CD14-positive monocyte (primary cell): ENCODE measurements at regions not wholly inside any gene's neighbourhood (a gene's known extent, or its start where the extent isn't known, plus 50 kb on each side); places are given as distances from the start of the nearest gene placed in this dataset.
A peak's percentile ranks its signal among the peaks of the same experiment; 100 is the strongest.

Experiments
- DNase-seq, 3 donors: peaks; one replicate each; pipeline ENCODE4 v3.0.0-alpha.2; 2011 to 2022
- H2AFZ ChIP-seq: 2 replicates; pipeline ENCODE4 v1.6.0; 2012; ENCODE audit warnings: mild to moderate bottlenecking, low read depth, low read length, inconsistent platforms; ENCODE audit not compliant: insufficient read depth, poor library complexity, severe bottlenecking
- H3K27ac ChIP-seq, 2 donors: 1 replicate in 1 of 2; 2 replicates in 1 of 2; pipeline ENCODE4 v1.5.1; 2012 to 2013; ENCODE audit warnings: low read length in 2 of 2, control low read depth in 1 of 2, inconsistent platforms in 1 of 2, low read depth in 1 of 2, mild to moderate bottlenecking in 1 of 2
- H3K27me3 ChIP-seq, 2 donors: one replicate each; pipeline versions ENCODE4 v1.6.0 to v1.6.1; 2011 to 2013; ENCODE audit warnings: low read length in 2 of 2; ENCODE audit not compliant: control insufficient read depth in 2 of 2, insufficient read depth in 2 of 2
- H3K36me3 ChIP-seq, 2 donors: replicated peaks in 1 of 2; 1 replicate in 1 of 2; 2 replicates in 1 of 2; pipeline versions ENCODE4 v1.5.1 to v1.6.1; 2012 to 2013; ENCODE audit warnings: low read length in 2 of 2, control low read depth in 1 of 2, inconsistent platforms in 1 of 2, mild to moderate bottlenecking in 1 of 2; ENCODE audit not compliant: insufficient read depth in 2 of 2, control insufficient read depth in 1 of 2
- H3K4me1 ChIP-seq, 2 donors: 1 replicate in 1 of 2; 2 replicates in 1 of 2; pipeline versions ENCODE4 v1.5.1 to v1.6.1; 2012 to 2013; ENCODE audit warnings: low read length in 2 of 2, control low read depth in 1 of 2, inconsistent platforms in 1 of 2, mild to moderate bottlenecking in 1 of 2, moderate library complexity in 1 of 2; ENCODE audit not compliant: insufficient read depth in 2 of 2, control insufficient read depth in 1 of 2
- H3K4me2 ChIP-seq: replicated peaks from 2 replicates; pipeline ENCODE3; 2012; ENCODE audit warnings: low read length, moderate library complexity, mild to moderate bottlenecking; ENCODE audit not compliant: poor library complexity, severe bottlenecking; ENCODE audit errors: extremely low read depth
- H3K4me3 ChIP-seq, 3 experiments: fragments of 200-600 bp in 1 of 3; sonication (generic) in 1 of 3; replicated peaks in 1 of 3; 1 replicate in 2 of 3; 2 replicates in 1 of 3; pipeline ENCODE4 v1.5.1; 2011 to 2013; ENCODE audit warnings: low read length in 3 of 3, mild to moderate bottlenecking in 3 of 3, control low read depth in 2 of 3, low read depth in 2 of 3, inconsistent platforms in 1 of 3, moderate library complexity in 1 of 3
- H3K79me2 ChIP-seq: 2 replicates; pipeline ENCODE4 v1.6.0; 2012; ENCODE audit warnings: mild to moderate bottlenecking, control low read depth, inconsistent platforms, low read length, moderate library complexity; ENCODE audit not compliant: insufficient read depth
- H3K9ac ChIP-seq: 2 replicates; pipeline ENCODE4 v1.6.0; 2017; ENCODE audit warnings: low read length, mild to moderate bottlenecking; ENCODE audit not compliant: insufficient read depth, poor library complexity, severe bottlenecking
- H3K9me3 ChIP-seq, 2 donors: replicated peaks in 1 of 2; 1 replicate in 1 of 2; 2 replicates in 1 of 2; pipeline versions ENCODE4 v1.5.1 to v1.6.1; 2012 to 2013; ENCODE audit warnings: low read length in 2 of 2, control low read depth in 1 of 2; ENCODE audit not compliant: control insufficient read depth in 1 of 2, insufficient read depth in 1 of 2
- H4K20me1 ChIP-seq: 2 replicates; pipeline ENCODE4 v1.6.0; 2012; ENCODE audit warnings: mild to moderate bottlenecking, low read length, control low read depth, moderate library complexity; ENCODE audit not compliant: insufficient read depth
- H3K27ac Mint-ChIP-seq, 7 donors: one replicate each; pipeline ENCODE4 v1.8.0; 2020; ENCODE audit warnings: mild to moderate bottlenecking in 7 of 7, mixed read lengths in 7 of 7, moderate library complexity in 6 of 7, inconsistent platforms in 2 of 7
- H3K27me3 Mint-ChIP-seq, 3 donors: one replicate each; pipeline ENCODE4 v1.8.0; 2021 to 2022; ENCODE audit warnings: low read depth in 3 of 3, mild to moderate bottlenecking in 3 of 3, mixed read lengths in 3 of 3, moderate library complexity in 3 of 3, inconsistent platforms in 1 of 3
- H3K36me3 Mint-ChIP-seq, 2 donors: one replicate each; pipeline ENCODE4 v1.8.0; 2020; ENCODE audit warnings: mixed read lengths in 2 of 2, inconsistent platforms in 1 of 2, mild to moderate bottlenecking in 1 of 2
- H3K4me1 Mint-ChIP-seq: one replicate; pipeline ENCODE4 v1.8.0; 2020; ENCODE audit warnings: mild to moderate bottlenecking, mixed read lengths
- H3K4me3 Mint-ChIP-seq, 2 donors: one replicate each; pipeline ENCODE4 v1.8.0; 2020; ENCODE audit warnings: mild to moderate bottlenecking in 2 of 2, mixed read lengths in 2 of 2, moderate library complexity in 1 of 2
- H3K9me3 Mint-ChIP-seq, 7 donors: one replicate each; pipeline ENCODE4 v1.8.0; 2020 to 2022; ENCODE audit warnings: mixed read lengths in 7 of 7, mild to moderate bottlenecking in 6 of 7, moderate library complexity in 6 of 7, inconsistent platforms in 2 of 7
- WGBS: methylation state at CpG from one replicate; pipeline ENCODE4 v1.1.5; 2013; ENCODE audit warnings: missing lambda C conversion rate; ENCODE audit not compliant: insufficient coverage; 5-methylcytosine and 5-hydroxymethylcytosine counted together
- intact Hi-C, 2 donors: fragments of 100-400 bp; cut with micrococcal nuclease; formaldehyde crosslinking; loops; one replicate each; pipeline versions ENCODE4 v1.15.0 to v1.15.1; 2023
- TF ChIP-seq, protein P1 (sequence below): fragments of 200-600 bp; IDR thresholded peaks from one replicate; pipeline ENCODE4 v1.8.0; 2022; ENCODE audit warnings: antibody characterized with exemption, mild to moderate bottlenecking

DNA sequence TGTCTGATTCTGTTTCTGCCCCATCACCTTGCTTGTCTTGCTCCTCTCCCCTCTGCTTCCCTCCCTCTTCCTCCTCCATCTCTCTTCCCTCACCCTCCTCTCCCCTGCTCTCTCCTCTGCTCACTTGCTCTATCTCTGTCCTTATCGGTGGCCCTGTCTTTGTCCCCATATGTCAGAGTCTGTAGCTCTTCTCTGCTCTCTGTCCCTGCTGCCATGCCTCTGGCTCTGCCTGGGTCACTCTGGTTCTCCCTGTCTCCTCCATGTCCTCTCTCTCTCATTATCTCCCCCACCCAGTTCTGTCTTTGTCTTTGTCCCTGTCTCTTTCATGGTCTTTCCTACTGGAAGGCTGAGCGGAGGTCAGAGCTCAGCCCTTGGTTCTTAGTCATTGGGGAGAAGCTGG, 169.1 kb upstream of the NLRP1 start:
- Histone ChIP-seq H3K36me3 (no peaks in the 10 kb centered on the region), H3K4me1 (no peaks in the 10 kb centered on the region), H3K9ac (no peak overlapping the region), H3K9me3 (no peaks in the 10 kb centered on the region), H4K20me1 (no peaks in the 10 kb centered on the region), H3K4me2 (no peak overlapping the region), H3K79me2 (no peaks in the 10 kb centered on the region), H3K27ac (no peak overlapping the region), H2AFZ (no peak overlapping the region), H3K4me3 (no peak overlapping the region), H3K27me3 (no peaks in the 10 kb centered on the region)
- TF ChIP-seq, protein P1, sequence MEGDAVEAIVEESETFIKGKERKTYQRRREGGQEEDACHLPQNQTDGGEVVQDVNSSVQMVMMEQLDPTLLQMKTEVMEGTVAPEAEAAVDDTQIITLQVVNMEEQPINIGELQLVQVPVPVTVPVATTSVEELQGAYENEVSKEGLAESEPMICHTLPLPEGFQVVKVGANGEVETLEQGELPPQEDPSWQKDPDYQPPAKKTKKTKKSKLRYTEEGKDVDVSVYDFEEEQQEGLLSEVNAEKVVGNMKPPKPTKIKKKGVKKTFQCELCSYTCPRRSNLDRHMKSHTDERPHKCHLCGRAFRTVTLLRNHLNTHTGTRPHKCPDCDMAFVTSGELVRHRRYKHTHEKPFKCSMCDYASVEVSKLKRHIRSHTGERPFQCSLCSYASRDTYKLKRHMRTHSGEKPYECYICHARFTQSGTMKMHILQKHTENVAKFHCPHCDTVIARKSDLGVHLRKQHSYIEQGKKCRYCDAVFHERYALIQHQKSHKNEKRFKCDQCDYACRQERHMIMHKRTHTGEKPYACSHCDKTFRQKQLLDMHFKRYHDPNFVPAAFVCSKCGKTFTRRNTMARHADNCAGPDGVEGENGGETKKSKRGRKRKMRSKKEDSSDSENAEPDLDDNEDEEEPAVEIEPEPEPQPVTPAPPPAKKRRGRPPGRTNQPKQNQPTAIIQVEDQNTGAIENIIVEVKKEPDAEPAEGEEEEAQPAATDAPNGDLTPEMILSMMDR: no peak
- no peaks in the 10 kb centered on the region for H3K4me1 Mint-ChIP-seq
- WGBS: 90% methylated on average over 1 of the region's 2 CpGs
- peaks cover 10 to 19% (median 13%) of the 10 kb centered on the region in 3 donors for H3K27me3 Mint-ChIP-seq
- peak overlapping the region in 1 of 7 donors; percentile 46 for H3K27ac Mint-ChIP-seq
- no peak for DNase-seq
- H3K36me3 Mint-ChIP-seq: no peaks in the 10 kb centered on the region
- H3K9me3 Mint-ChIP-seq: peaks cover 0 to 3% (median 0%) of the 10 kb centered on the region in 7 donors
- no peak overlapping the region for H3K4me3 Mint-ChIP-seq
- intact Hi-C loops: no loop called here

GRCh38 chr17:5757314-5757907, 173.1 kb upstream of the NLRP1 start:
- Histone ChIP-seq H2AFZ (no peak overlapping the region), H3K36me3 (no peaks in the 10 kb centered on the region), H3K9ac (no peak overlapping the region), H3K79me2 (no peaks in the 10 kb centered on the region), H4K20me1 (no peaks in the 10 kb centered on the region), H3K4me2 (no peak overlapping the region), H3K4me3 (no peak overlapping the region), H3K27ac (no peak overlapping the region), H3K27me3 (no peaks in the 10 kb centered on the region), H3K4me1 (no peaks in the 10 kb centered on the region), H3K9me3 (no peaks in the 10 kb centered on the region)
- 92% methylated on average over 7 of the region's 8 CpGs for WGBS
- peaks cover 0 to 3% (median 0%) of the 10 kb centered on the region in 7 donors for H3K9me3 Mint-ChIP-seq
- DNase-seq: no peak
- no peaks in the 10 kb centered on the region for H3K36me3 Mint-ChIP-seq
- H3K4me1 Mint-ChIP-seq: no peaks in the 10 kb centered on the region
- peaks cover 5 to 26% (median 15%) of the 10 kb centered on the region in 3 donors for H3K27me3 Mint-ChIP-seq
- TF ChIP-seq, protein P1: no peak
- H3K27ac Mint-ChIP-seq: peak overlapping the region in 1 of 7 donors; percentile 11
- intact Hi-C loops: no loop called here
- H3K4me3 Mint-ChIP-seq: no peak overlapping the region
